ENCODE measurements at regions not wholly inside any gene's neighbourhood (a gene's known extent, or its start where the extent isn't known, plus 50 kb on each side); places are given as distances from the start of the nearest gene placed in this dataset.

GRCh38 chr13:23488442-23488841 lies 54.9 kb upstream of the SACS start:
- no peak for DNase-seq

DNA sequence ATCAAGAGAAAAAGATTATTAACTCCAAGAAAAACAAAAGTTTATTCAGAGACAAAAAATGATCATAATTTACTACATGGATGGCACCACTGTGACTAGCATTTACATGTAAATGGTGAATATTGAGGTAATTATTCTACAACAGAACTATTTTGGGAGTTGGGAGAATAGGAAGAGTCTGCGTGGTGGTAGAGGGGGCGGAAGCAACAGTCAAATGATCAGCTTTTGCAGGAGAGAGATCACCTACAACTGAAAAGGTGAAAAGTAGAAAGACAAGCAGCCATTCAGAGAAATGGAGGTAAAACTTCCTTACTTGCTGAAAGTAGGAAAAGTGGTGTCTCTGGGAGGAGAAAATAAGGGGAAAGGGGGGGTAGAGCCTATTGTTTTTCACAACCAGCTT lies 62.8 kb upstream of the SACS start:
- no peak for DNase-seq

DNA sequence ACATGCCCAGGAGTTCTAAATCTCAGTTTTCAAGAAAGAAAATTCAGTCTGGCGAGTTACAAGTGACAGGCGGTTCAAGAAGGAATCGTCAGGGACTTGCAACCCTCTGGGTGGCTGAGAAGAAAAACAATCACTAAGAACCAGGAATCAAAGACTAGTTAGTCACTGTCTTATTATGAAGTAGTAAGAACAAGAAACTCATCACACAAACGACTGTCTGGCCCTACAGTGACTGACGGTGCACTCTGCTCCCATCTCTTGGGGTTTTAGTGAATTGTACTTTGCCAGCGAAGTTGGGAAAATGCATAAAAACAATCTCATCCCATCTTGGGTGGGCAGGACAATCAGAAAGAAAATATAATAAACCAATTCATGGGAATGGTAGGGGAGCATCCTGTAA lies 63.7 kb upstream of the SACS start:
- DNase-seq = no peak

DNA sequence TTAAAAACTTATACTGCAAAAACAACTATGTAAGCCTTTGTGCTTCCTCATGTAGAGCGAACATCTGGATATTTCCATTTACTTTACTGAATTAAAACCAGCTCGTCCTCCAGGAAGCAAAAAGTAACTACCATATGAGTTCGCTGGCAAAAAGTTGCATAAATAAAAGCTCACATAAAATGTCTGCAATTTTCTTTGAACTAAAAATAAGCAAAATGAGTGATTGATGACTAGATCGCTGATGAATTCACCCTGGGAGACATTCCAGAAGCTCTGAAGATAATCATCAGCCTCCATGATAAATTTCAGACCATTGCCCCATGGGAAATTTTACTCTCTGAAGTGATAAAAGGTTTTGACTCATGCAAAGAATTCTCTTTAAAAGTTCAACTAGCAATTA lies 67.3 kb upstream of the SACS start:
- DNase-seq = no peak

GRCh38 chr13:23504180-23504579 lies 66.0 kb upstream of the TNFRSF19 start:
- no peak for DNase-seq

DNA sequence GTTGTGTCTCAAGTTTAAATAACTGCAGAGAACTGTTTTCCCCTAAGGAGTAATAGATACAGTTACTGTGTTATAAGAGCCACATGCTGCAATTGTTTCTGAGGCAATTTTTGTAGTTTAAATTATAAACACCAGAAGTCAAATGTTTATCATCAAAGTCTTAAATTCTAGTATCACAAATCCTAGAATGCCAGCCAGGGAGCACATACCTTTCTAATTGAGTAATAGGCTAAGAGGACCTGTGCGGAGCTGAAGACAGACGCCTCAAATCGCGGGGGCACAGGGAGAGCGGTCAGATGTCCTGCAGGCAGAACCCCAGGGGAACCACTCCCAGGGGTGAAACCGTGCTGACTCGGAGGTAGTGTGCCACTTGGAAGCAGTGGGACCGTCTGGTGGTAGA lies 65.2 kb upstream of the TNFRSF19 start:
- no peak for DNase-seq

DNA sequence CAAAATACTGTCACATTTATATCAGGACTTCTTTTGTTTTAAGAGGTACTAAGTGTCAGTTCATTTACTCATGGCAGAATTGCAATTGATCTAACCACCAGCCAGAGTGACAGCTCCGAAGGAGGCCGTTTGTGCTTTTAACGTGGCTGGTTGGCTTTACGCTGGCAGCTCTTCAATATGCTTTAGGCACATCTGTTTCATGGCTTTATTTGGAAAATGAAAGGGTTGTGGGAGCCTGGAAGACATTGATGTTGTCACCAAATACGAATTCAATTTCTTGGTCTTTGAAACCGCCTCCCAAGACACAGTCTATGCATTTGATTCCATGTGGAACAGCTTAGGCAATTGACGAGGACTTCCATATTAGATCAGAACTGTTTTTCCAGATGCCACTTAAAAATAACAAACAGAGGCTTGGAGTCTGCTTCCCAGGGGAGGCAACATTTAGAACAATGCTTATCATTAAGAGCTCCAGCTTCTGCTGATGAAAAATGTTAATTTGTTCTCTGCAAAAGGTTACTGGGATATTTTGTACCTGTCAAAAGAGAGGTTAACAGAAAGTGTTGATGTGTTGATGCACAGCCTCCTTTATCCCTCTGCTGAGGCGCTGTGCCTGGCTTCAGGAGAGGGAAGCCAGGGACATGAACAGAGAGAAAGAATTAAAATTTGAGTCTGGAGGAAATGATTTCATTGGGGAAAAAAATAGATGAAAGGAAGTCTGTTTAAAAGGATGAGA lies 64.0 kb upstream of the TNFRSF19 start:
- DNase-seq = no peak

- DNase-seq = no peak
Observed at GRCh38 chr13:23506807-23507291, 63.4 kb upstream of the TNFRSF19 start.

GRCh38 chr13:23509781-23510543 lies 60.2 kb upstream of the TNFRSF19 start:
- no peak for DNase-seq

- no peak for DNase-seq
Observed at GRCh38 chr13:23510544-23510916, 59.7 kb upstream of the TNFRSF19 start.

- DNase-seq = peak; percentile 38 to 67 (median 56)
Observed at GRCh38 chr13:23510979-23511735, 59.1 kb upstream of the TNFRSF19 start.

DNA sequence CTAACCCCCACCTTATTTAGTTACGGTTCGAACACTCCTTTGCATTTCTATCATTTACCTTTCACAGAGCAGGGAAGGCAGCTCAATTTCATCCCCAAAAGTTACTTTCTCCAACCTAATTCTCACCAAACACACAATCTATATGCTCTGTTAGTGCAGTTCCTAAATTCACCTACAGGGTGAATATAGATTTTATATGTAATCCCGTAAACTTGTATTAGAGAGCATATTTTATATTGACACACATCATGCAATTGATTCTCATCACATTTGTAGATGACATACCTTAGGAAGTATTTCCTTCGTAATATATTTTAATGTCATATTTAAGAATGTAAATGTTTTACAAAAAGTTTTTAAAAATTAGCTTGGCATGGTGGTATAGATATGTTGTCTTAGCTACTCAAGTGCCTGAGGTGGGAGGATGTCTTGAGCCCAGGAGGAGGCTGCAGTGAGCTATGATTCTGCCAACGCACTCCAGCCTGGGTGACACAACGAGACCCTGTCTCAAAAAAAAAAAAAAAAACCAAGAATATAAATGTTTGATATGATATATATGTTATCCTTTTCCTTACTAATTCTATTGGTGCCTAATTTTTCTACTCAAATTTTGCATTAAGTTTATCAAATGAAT lies 57.3 kb upstream of the TNFRSF19 start:
- DNase-seq = no peak

DNA sequence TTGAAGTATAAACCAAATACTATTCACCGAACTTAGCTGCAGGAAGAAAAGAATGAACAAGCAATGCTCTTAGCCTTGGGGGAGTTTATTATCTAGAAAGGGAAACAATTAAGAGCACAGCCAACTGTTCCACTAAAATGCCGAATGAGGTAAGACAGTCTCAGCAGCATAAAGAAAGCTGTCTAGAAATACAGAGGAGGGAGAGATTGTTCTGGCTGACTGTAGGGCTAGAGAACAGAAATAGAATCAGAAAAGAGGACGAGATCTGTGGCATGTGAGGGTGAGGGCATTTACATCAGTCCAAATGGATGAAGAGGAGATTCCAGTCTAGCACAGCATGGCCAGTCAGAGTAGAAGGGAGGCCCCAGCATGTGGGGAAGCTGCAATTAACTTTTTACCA lies 56.8 kb upstream of the TNFRSF19 start:
- DNase-seq = no peak

DNA sequence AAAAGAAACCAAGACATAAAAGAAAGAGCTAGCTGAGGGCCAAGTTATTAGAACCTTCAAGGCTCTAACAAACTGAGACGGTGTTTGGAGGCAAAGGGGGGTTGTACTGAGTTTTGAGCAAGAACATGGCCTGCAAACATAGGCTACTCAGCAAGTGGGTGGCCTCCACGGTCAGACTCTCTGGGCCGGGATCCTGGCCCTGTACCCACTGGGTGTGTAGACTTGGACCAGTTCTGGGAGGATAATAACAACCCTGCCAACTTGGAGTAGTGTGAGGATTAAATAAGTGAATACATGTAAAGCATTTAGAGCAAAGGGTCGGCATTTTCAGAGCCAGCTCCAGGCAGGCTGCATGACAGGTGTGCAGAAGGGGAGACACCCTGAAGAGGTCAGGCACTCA lies 56.1 kb upstream of the TNFRSF19 start:
- DNase-seq = no peak

DNA sequence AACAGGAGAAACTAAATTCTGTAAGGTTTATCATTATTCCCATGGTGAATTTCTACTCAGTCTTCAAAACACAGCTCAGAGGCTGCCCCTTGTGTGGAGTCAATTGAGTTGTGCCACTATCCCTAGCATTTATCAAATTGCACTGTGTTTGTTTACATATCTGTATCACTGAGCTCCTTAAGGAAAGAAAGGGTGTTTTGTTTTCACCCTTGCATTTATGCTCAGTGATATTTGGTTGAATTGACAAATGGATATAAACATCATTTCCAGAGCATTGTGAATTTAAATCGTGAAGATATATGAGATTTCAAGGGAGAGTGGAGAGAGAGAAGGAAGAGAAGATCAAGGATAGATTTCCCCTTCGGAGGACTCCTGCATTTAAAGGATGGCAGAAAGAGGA lies 55.1 kb upstream of the TNFRSF19 start:
- DNase-seq = no peak

GRCh38 chr13:23516190-23516589 lies 54.0 kb upstream of the TNFRSF19 start:
- no peak for DNase-seq

DNA sequence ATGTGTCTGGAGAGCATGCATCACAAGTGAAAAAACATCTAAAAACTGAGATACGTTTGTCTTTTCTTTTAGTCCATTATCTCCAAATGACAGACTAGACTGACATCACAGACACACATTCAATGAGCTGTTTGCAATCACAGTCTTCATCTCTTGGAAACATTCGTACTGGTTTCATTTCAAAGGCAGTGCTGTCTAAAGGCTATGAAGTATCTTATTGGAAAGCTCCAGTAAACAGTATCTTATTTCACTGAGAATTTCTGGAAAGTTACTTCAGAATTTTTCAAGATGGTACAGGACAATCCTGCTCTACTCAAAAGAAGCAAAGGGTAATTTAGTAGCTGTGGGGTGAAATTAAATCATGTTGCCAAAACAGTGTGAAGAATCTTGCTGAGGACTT lies 53.5 kb upstream of the TNFRSF19 start:
- DNase-seq = no peak

DNA sequence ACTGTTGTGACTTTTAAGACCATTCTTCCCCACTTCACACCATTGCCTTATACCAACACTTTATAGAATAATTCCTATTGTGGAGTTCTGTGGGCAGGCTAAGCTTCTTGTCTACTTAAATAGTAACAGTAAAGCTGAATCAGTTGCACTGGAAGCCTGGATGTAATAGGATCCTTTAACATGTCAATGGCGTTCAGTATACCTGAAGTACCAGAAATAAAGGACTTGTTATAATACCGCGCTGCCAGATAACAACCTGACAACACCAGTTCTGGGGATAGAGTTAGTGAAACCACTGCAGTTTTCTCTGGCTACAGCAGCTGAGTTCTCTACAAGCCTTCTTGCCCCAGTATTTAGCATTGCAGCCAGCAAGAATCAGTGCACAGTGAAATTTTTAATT lies 52.0 kb upstream of the TNFRSF19 start:
- no peak for DNase-seq

Measured in suppressor macrophage (primary cell).